DND-41 (cell line): ENCODE measurements at regions not wholly inside any gene's neighbourhood (a gene's known extent, or its start where the extent isn't known, plus 50 kb on each side); places are given as distances from the start of the nearest gene placed in this dataset.

Source experiments
- ATAC-seq: fragments of 200-7000 bp; cut with Tn5 transposase; 3 replicates; pipeline ENCODE4 v1.9.1; 2021; ENCODE audit warnings: low read depth; ENCODE audit not compliant: insufficient read depth
- DNase-seq: peaks from one replicate; pipeline ENCODE4 v3.0.0-alpha.2; 2020
- H2AFZ ChIP-seq: 2 replicates; pipeline ENCODE4 v1.6.0; 2012; ENCODE audit warnings: low read depth, low read length
- H3K27ac ChIP-seq: 2 replicates; pipeline ENCODE4 v1.5.1; 2012; ENCODE audit warnings: low read length, inconsistent platforms
- H3K27me3 ChIP-seq: fragments of 200-600 bp; sonication (generic); 2 replicates; pipeline ENCODE4 v1.6.0; 2012; ENCODE audit warnings: low read length, mild to moderate bottlenecking, inconsistent platforms; ENCODE audit not compliant: insufficient read depth, poor library complexity
- H3K36me3 ChIP-seq: 2 replicates; pipeline ENCODE4 v1.5.1; 2012; ENCODE audit warnings: low read length, inconsistent platforms; ENCODE audit not compliant: insufficient read depth
- H3K4me1 ChIP-seq: 2 replicates; pipeline ENCODE4 v1.5.1; 2012; ENCODE audit warnings: mild to moderate bottlenecking, low read length; ENCODE audit not compliant: insufficient read depth
- H3K4me2 ChIP-seq: 2 replicates; pipeline ENCODE4 v1.6.0; 2012; ENCODE audit warnings: mild to moderate bottlenecking, moderate library complexity, low read length, inconsistent platforms; ENCODE audit not compliant: insufficient read depth
- H3K4me3 ChIP-seq, 2 experiments: fragments of 200-600 bp in 1 of 2; shearing (Covaris generic) in 1 of 2; 2 replicates each; pipeline ENCODE4 v1.5.1; 2012 to 2016; ENCODE audit warnings: inconsistent platforms in 2 of 2, low read length in 2 of 2, mild to moderate bottlenecking in 2 of 2, low read depth in 1 of 2, moderate library complexity in 1 of 2
- H3K79me2 ChIP-seq: 2 replicates; pipeline ENCODE4 v1.6.0; 2012; ENCODE audit warnings: low read length, inconsistent platforms; ENCODE audit not compliant: insufficient read depth
- H3K9ac ChIP-seq: 2 replicates; pipeline ENCODE4 v1.6.0; 2012; ENCODE audit warnings: low read depth, mild to moderate bottlenecking, inconsistent platforms, low read length, moderate library complexity
- H3K9me3 ChIP-seq: 2 replicates; pipeline ENCODE4 v1.5.1; 2012; ENCODE audit warnings: low read length, moderate library complexity, mild to moderate bottlenecking, inconsistent platforms; ENCODE audit not compliant: insufficient read depth, severe bottlenecking
- H4K20me1 ChIP-seq: 2 replicates; pipeline ENCODE4 v1.6.0; 2012; ENCODE audit warnings: low read length; ENCODE audit not compliant: insufficient read depth
- CTCF ChIP-seq: IDR thresholded peaks from 2 replicates; pipeline ENCODE4 v1.5.1; 2012; ENCODE audit warnings: borderline replicate concordance, low read length, moderate library complexity, mild to moderate bottlenecking; ENCODE audit not compliant: poor library complexity, severe bottlenecking; ENCODE audit errors: extremely low read depth
- EZH2 ChIP-seq: IDR thresholded peaks from 3 replicates; pipeline ENCODE4 v1.6.1; 2012; ENCODE audit warnings: borderline replicate concordance, low read depth, mild to moderate bottlenecking, moderate library complexity, low read length, inconsistent platforms; ENCODE audit not compliant: severe bottlenecking

- Histone ChIP-seq H3K4me3 (no peak overlapping the region), H3K27ac (no peak overlapping the region), H2AFZ (no peak overlapping the region), H3K27me3 (no peaks in the 10 kb centered on the region), H3K36me3 (no peaks in the 10 kb centered on the region), H3K9ac (no peak overlapping the region), H3K4me1 (no peaks in the 10 kb centered on the region), H3K4me2 (no peak overlapping the region), H3K9me3 (no peaks in the 10 kb centered on the region), H3K79me2 (no peaks in the 10 kb centered on the region), H4K20me1 (no peaks in the 10 kb centered on the region)
- TF ChIP-seq EZH2 (no peak), CTCF (no peak)
- DNase-seq (no peak), ATAC-seq (no peak)
These were observed 150.5 kb upstream of the SOX9 start for GRCh38 chr17:71970312-71970711.

- Histone ChIP-seq H3K27me3 (no peaks in the 10 kb centered on the region), H3K9ac (no peak overlapping the region), H3K4me1 (no peaks in the 10 kb centered on the region), H4K20me1 (no peaks in the 10 kb centered on the region), H3K4me3 (no peak overlapping the region), H2AFZ (no peak overlapping the region), H3K36me3 (no peaks in the 10 kb centered on the region), H3K79me2 (no peaks in the 10 kb centered on the region), H3K9me3 (no peaks in the 10 kb centered on the region), H3K4me2 (no peak overlapping the region), H3K27ac (no peak overlapping the region)
- ATAC-seq, result no peak
- TF ChIP-seq CTCF (no peak), EZH2 (no peak)
- no peak for DNase-seq
These were observed 146.8 kb upstream of the SOX9 start for GRCh38 chr17:71974051-71974450.

- Histone ChIP-seq H3K27ac (no peak overlapping the region), H3K9ac (no peak overlapping the region), H3K4me2 (no peak overlapping the region)
These were observed 145.5 kb upstream of the SOX9 start for GRCh38 chr17:71975331-71975801.

More at GRCh38 chr17:71975331-71975801, 145.5 kb upstream of the SOX9 start:
- Histone ChIP-seq H3K4me3 (no peak overlapping the region), H3K27me3 (no peaks in the 10 kb centered on the region), H3K4me1 (no peaks in the 10 kb centered on the region), H4K20me1 (no peaks in the 10 kb centered on the region), H3K9me3 (no peaks in the 10 kb centered on the region), H3K36me3 (no peaks in the 10 kb centered on the region), H3K79me2 (no peaks in the 10 kb centered on the region), H2AFZ (no peak overlapping the region)
- TF ChIP-seq CTCF (no peak), EZH2 (no peak)
- DNase-seq, result no peak
- no peak for ATAC-seq
